ENCODE measurements at regions not wholly inside any gene's neighbourhood (a gene's known extent, or its start where the extent isn't known, plus 50 kb on each side); places are given as distances from the start of the nearest gene placed in this dataset.

GRCh38 chrX:122579526-122579925, 604.6 kb upstream of the GRIA3 start:
- TF ChIP-seq EP300 (IDR thresholded peaks at IDR 0.05) (no peak), CTCF (IDR thresholded peaks at IDR 0.05) (no peak), POLR2A (IDR thresholded peaks at IDR 0.05) (no peak)

All from ovary (tissue), 3 donors.